Thyroid gland (tissue), 4 donors: ENCODE measurements at regions not wholly inside any gene's neighbourhood (a gene's known extent, or its start where the extent isn't known, plus 50 kb on each side); places are given as distances from the start of the nearest gene placed in this dataset.

ENCODE experiments used
- DNase-seq, 2 donors: peaks; one replicate each; pipeline ENCODE4 v3.0.0-alpha.2; 2019
- H3K27ac ChIP-seq, 3 donors: fragments of 200-600 bp; sonication (generic); 1 replicate in 2 of 3; 2 replicates in 1 of 3; pipeline ENCODE4 v1.5.1; 2016 to 2019; ENCODE audit warnings: mild to moderate bottlenecking in 1 of 3, moderate library complexity in 1 of 3
- H3K27me3 ChIP-seq: fragments of 200-600 bp; sonication (generic); one replicate; pipeline ENCODE4 v1.5.1; 2019
- H3K36me3 ChIP-seq, 2 donors: fragments of 200-600 bp; sonication (generic); one replicate each; pipeline ENCODE4 v1.5.1; 2016 to 2019
- H3K4me1 ChIP-seq, 2 donors: fragments of 200-600 bp; sonication (generic); one replicate each; pipeline ENCODE4 v1.5.1; 2017 to 2019
- H3K4me3 ChIP-seq, 3 donors: fragments of 200-600 bp; sonication (generic); replicated peaks in 1 of 3; 1 replicate in 2 of 3; 2 replicates in 1 of 3; pipeline ENCODE4 v1.5.1; 2016; ENCODE audit warnings: mild to moderate bottlenecking in 1 of 3
- H3K9me3 ChIP-seq: fragments of 200-600 bp; sonication (generic); one replicate; pipeline ENCODE4 v1.5.1; 2017
- POLR2A ChIP-seq, 2 donors: fragments of 450-650 bp; IDR thresholded peaks; one replicate each; pipeline ENCODE4 v1.6.1; 2017; ENCODE audit warnings: antibody characterized with exemption in 2 of 2, mild to moderate bottlenecking in 2 of 2, moderate library complexity in 1 of 2
- WGBS, 2 donors: methylation state at CpG; one replicate each; pipeline ENCODE4 v1.1.5; 2017; 5-methylcytosine and 5-hydroxymethylcytosine counted together
- intact Hi-C: fragments of 100-400 bp; cut with DNase I; formaldehyde crosslinking; loops from one replicate; pipeline ENCODE4 v1.15.1; 2023
- TF ChIP-seq, protein P1 (sequence below), 6 experiments: fragments of 200-600 bp in 3 of 6; fragments of 450-650 bp in 3 of 6; sonication (generic) in 3 of 6; IDR thresholded peaks; one replicate each; pipeline ENCODE4 v1.5.1; 2016 to 2019; ENCODE audit warnings: antibody characterized with exemption in 6 of 6, mild to moderate bottlenecking in 2 of 6, inconsistent platforms in 1 of 6, moderate library complexity in 1 of 6

DNA sequence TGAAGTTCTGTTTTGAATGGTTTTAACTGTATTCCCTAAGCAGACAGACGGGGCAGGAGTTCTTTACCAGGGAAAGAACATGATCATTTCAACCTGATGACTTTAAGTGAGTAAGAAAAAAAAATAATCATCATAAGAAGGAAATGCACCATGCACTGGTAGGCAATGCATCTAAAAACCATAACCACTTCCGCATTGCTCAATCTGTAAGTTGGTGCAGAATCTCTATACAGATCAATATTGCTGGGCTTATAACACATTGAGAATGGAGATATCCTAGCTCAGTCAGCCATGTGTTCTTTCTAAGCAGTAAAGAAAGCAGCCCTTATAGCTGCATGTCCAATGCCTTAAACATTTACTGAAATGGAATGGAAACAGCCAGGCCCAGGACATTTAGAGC lies 407.1 kb upstream of the DMAC1 start:
- no peak for DNase-seq
- Histone ChIP-seq H3K4me3 (no peak overlapping the region), H3K27ac (no peak overlapping the region), H3K9me3 (no peaks in the 10 kb centered on the region), H3K27me3 (no peaks in the 10 kb centered on the region), H3K36me3 (no peaks in the 10 kb centered on the region), H3K4me1 (no peaks in the 10 kb centered on the region)
- no peak for TF ChIP-seq POLR2A (IDR thresholded peaks at IDR 0.05)
- TF ChIP-seq, protein P1, sequence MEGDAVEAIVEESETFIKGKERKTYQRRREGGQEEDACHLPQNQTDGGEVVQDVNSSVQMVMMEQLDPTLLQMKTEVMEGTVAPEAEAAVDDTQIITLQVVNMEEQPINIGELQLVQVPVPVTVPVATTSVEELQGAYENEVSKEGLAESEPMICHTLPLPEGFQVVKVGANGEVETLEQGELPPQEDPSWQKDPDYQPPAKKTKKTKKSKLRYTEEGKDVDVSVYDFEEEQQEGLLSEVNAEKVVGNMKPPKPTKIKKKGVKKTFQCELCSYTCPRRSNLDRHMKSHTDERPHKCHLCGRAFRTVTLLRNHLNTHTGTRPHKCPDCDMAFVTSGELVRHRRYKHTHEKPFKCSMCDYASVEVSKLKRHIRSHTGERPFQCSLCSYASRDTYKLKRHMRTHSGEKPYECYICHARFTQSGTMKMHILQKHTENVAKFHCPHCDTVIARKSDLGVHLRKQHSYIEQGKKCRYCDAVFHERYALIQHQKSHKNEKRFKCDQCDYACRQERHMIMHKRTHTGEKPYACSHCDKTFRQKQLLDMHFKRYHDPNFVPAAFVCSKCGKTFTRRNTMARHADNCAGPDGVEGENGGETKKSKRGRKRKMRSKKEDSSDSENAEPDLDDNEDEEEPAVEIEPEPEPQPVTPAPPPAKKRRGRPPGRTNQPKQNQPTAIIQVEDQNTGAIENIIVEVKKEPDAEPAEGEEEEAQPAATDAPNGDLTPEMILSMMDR (IDR thresholded peaks at IDR 0.05): no peak
- intact Hi-C loops: no loop called here
- 61 to 65% methylated on average over 2 of the region's 2 CpGs for WGBS, 2 donors

DNA sequence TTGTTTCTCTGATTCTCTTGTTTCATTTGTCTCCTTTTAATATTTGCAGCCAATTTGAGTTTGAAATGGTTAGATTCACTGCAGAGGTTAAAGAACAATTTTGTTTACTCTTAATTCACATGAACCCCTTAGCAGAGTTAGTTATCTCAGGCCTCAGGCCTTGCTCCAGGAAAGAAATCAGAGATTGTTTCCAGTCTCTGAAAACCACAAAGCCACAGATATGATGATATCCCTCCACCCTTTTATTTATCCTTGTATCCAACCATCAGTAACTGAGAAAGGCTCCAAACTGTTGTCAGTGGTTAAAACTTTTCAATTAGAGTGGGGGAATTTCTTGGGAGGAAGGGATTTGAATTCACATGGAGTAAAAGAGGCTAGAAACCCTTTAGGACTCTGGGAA lies 406.0 kb upstream of the DMAC1 start:
- intact Hi-C loops: no loop called here
- no peak overlapping the region for H3K27ac ChIP-seq
- no peak overlapping the region for H3K4me3 ChIP-seq
- no peak for DNase-seq
- TF ChIP-seq POLR2A (IDR thresholded peaks at IDR 0.05): no peak
- TF ChIP-seq, protein P1 (IDR thresholded peaks at IDR 0.05): no peak
- H3K27me3 ChIP-seq: no peaks in the 10 kb centered on the region
- no peaks in the 10 kb centered on the region for H3K36me3 ChIP-seq
- no peaks in the 10 kb centered on the region for H3K4me1 ChIP-seq
- no peaks in the 10 kb centered on the region for H3K9me3 ChIP-seq

DNA sequence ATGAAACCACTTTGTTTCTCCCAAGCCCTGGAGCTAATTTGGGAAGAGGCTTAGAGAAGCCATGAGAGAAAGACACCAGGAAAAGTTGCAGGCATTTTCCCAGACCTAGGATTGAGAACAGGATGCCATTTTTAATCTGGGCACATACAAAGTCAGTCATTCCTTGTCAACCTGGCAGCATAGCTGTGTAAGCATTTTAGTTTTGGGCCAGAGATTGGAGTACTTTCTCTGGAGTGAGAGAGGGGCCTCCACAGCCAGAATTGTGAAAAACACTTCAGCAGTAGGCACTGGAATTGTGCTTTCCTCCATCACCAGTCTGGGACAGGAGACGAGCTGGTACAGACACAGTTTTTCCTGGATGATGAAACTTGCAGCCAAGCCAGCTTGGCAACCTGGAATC lies 390.3 kb upstream of the DMAC1 start:
- TF ChIP-seq, protein P1 (IDR thresholded peaks at IDR 0.05): no peak
- no peak for TF ChIP-seq POLR2A (IDR thresholded peaks at IDR 0.05)
- 75 to 80% methylated on average over 1 of the region's 1 CpG for WGBS, 2 donors
- Histone ChIP-seq H3K27me3 (no peaks in the 10 kb centered on the region), H3K27ac (no peak overlapping the region), H3K36me3 (no peaks in the 10 kb centered on the region), H3K4me3 (no peak overlapping the region), H3K9me3 (no peaks in the 10 kb centered on the region), H3K4me1 (no peaks in the 10 kb centered on the region)
- no peak for DNase-seq
- intact Hi-C loops: no loop called here

DNA sequence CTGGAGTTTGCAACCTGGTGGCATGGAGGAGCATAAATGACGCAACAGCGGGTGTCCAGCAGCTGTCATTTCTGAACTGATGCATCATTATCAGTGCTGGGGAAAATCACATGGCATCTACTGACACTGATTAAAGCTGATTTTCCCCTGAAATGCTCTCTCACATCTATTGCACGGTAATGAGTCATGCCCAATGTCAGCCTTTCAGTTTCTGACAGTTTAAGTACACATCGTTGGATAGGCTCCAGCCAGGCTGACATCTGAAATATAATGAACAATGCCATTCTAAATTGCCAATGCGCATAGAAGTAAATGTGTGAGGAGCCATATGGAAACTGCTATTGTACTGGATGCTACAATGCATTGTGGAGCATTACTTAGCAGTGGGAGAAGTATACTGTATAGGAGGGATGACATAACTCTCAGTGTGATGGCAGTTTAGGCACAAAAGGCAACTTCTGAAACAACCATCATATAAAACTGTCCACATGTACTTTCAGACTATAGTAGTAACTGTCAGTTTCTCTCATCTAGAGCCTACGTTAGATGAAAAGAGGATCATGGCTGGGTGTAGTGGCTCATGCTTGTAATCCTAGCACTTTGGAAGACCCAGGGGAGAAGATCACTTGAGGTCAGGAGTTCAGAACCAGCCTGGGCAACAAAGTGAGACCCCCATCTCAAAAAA lies 389.3 kb upstream of the DMAC1 start:
- intact Hi-C loops: no loop called here
- no peak for DNase-seq
- TF ChIP-seq, protein P1 (IDR thresholded peaks at IDR 0.05): no peak
- no peak for TF ChIP-seq POLR2A (IDR thresholded peaks at IDR 0.05)

DNA sequence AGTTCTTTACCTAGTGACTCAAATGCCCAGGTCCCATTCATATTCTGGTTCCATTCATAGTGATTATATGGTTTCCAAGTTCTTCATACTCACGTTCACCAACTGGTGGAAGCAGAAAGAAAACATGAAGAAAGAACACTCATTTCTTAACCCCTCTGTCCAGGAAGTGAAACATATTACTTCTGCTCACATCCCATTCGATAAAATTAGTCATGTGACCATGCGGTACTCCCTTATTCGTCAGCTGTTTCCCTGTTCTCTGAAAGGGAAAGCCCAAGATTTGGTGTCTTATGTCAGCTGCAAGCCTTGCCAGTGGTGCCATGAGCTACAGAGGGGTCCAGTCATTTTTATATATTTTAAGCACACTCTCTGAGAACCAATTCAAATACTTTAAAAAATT lies 387.0 kb upstream of the DMAC1 start:
- intact Hi-C loops: no loop called here
- 88 to 90% methylated on average over 4 of the region's 4 CpGs for WGBS, 2 donors
- TF ChIP-seq, protein P1 (IDR thresholded peaks at IDR 0.05): no peak

More for the DNA sequence above, 389.3 kb upstream of the DMAC1 start:
- no peaks in the 10 kb centered on the region for H3K36me3 ChIP-seq
- no peak overlapping the region for H3K27ac ChIP-seq
- WGBS, 2 donors: 86 to 87% methylated on average over 6 of the region's 6 CpGs
- H3K27me3 ChIP-seq: no peaks in the 10 kb centered on the region
- H3K4me3 ChIP-seq: no peak overlapping the region
- H3K4me1 ChIP-seq: no peaks in the 10 kb centered on the region
- no peaks in the 10 kb centered on the region for H3K9me3 ChIP-seq

More for the DNA sequence above, 387.0 kb upstream of the DMAC1 start:
- Histone ChIP-seq H3K36me3 (no peaks in the 10 kb centered on the region), H3K9me3 (no peaks in the 10 kb centered on the region), H3K27me3 (no peaks in the 10 kb centered on the region), H3K4me1 (no peaks in the 10 kb centered on the region), H3K27ac (no peak overlapping the region), H3K4me3 (no peak overlapping the region)
- no peak for DNase-seq
